ENCODE measurements at regions not wholly inside any gene's neighbourhood (a gene's known extent, or its start where the extent isn't known, plus 50 kb on each side); places are given as distances from the start of the nearest gene placed in this dataset.

DNA sequence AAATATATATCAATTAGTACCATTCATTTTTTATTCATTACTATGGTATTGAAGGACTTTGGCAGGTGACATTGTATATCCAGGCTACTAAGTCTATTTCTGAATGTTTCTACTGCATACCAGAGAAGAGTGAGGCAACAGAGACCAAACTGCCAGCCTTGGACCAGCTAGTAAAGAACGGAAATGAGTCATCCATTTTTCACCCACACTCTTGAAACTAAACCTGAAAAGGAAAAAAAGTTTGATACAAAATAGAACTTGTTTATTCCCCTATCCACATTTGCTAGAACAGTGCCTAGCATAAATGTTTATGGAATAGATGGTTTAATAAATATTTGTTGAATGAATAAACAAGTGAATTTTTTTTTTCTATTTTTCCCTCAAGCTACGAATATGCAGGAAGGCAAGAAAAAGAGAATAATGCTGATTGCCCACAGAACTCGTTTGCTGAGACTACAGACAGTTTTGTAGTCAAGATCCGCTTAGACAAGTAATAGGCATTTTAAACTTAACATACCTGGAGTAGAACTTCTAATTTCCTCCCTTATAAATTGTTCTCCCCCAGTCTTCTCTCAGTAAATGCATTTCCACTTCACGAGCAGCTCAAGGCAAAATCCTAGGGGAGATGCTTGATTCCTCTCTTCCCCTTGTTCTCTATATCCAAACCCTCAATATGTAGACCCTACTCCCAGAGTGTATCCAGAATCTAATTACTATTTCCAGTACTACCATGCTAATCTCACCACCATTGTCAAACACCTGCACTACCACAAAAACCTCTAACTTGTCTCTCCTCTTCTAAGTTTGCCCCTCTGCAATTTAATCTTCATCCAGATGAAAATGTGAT is 146.2 kb upstream of the RASA1 start:
- Histone ChIP-seq H3K4me2 (ENCODE audit: low read depth, low read length, poor library complexity, severe bottlenecking) (no peak overlapping the region), H3K9ac (ENCODE audit: low read length) (no peak overlapping the region), H3K4me3 (ENCODE audit: low read length) (no peak overlapping the region)

DNA sequence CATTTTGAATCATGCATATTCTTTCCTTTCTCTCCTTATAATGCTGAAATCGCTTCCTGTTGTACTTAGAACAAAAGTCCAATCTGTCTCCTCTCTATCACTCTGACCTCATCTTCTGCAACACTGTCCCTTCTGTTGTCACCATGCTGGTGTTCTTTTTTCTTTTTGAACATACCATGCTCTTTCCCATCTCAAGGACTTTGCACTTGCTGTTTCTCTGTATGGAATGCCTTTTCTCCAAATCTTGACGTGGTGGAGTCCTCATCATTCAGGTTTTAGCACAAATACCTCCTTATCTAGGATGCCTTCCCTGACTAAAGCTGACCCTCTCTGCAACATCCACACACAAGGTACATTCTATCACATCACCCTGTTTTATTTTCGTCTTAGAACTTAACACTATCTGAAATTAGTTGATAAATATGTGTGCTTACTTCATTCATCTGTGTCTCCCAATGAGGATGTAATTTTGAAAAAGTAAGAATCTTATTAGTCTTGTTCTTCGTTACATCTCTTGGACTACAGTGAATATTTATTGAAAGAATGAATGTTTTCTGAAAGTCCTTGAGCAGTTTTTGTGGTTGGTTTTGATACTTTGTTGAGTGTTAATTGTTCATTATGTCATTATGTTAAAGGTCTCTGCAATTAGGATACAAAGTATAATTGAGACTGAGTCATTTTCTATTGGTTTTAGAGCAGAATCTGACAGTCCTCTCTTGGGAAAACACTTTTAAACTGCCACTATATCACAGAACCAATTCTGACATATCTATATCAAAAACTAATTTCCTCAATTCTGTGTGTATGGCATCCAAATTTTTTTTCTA is 145.3 kb upstream of the RASA1 start:
- Histone ChIP-seq H3K9me2 (replicated peaks; ENCODE audit: insufficient read depth, low read length) (no peaks in the 10 kb centered on the region), H3K4me3 (ENCODE audit: low read length) (no peak overlapping the region), H3K4me1 (ENCODE audit: low read length) (no peaks in the 10 kb centered on the region), H4K20me1 (ENCODE audit: insufficient read depth, low read depth, low read length) (no peaks in the 10 kb centered on the region), H3K27ac (ENCODE audit: low read length) (no peak overlapping the region), H3K9me3 (ENCODE audit: low read length) (no peaks in the 10 kb centered on the region), H2AFZ (ENCODE audit: low read length) (no peak overlapping the region), H3K4me2 (ENCODE audit: low read depth, low read length, poor library complexity, severe bottlenecking) (no peak overlapping the region), H3K9ac (ENCODE audit: low read length) (no peak overlapping the region), H3K36me3 (ENCODE audit: insufficient read depth, low read length) (no peaks in the 10 kb centered on the region), H3K27me3 (ENCODE audit: low read length) (0 out of 2 replicates have a peak, but pooled peaks cover 2% of the 10 kb centered on the region), H3K79me2 (ENCODE audit: low read length) (no peaks in the 10 kb centered on the region)
- no peak for DNase-seq

More for the DNA sequence above, 146.2 kb upstream of the RASA1 start:
- Histone ChIP-seq H3K4me1 (ENCODE audit: low read length) (no peaks in the 10 kb centered on the region), H3K36me3 (ENCODE audit: insufficient read depth, low read length) (no peaks in the 10 kb centered on the region), H3K27me3 (ENCODE audit: low read length) (0 out of 2 replicates have a peak, but pooled peaks cover 2% of the 10 kb centered on the region), H4K20me1 (ENCODE audit: insufficient read depth, low read depth, low read length) (no peaks in the 10 kb centered on the region), H3K9me3 (ENCODE audit: low read length) (no peaks in the 10 kb centered on the region), H3K9me2 (replicated peaks; ENCODE audit: insufficient read depth, low read length) (no peaks in the 10 kb centered on the region), H2AFZ (ENCODE audit: low read length) (no peak overlapping the region), H3K27ac (ENCODE audit: low read length) (no peak overlapping the region), H3K79me2 (ENCODE audit: low read length) (no peaks in the 10 kb centered on the region)
- no peak for DNase-seq

DNA sequence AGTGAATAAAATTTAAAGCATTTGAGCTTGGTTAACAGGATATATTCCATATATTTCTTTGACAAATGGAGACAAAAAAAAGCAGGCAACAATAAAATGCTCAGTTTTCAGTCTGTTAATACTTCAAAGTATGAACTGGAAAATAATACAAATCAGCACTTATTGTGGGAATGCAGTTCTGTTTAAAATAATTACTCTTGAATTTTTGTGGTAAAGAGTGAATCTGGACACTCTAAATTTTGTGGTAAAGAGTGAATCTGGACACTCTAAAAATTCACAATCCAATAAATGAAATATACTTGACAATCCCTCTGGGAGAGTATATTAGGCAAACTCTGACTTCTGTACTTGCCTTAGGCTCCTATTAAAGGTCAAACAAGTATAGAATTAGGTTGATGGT is 141.9 kb upstream of the RASA1 start:
- Histone ChIP-seq H3K27me3 (ENCODE audit: low read length) (0 out of 2 replicates have a peak, but pooled peaks cover 2% of the 10 kb centered on the region), H2AFZ (ENCODE audit: low read length) (no peak overlapping the region), H3K27ac (ENCODE audit: low read length) (no peak overlapping the region), H3K9ac (ENCODE audit: low read length) (no peak overlapping the region), H3K4me3 (ENCODE audit: low read length) (no peak overlapping the region), H3K9me2 (replicated peaks; ENCODE audit: insufficient read depth, low read length) (no peaks in the 10 kb centered on the region), H3K9me3 (ENCODE audit: low read length) (no peaks in the 10 kb centered on the region), H3K4me1 (ENCODE audit: low read length) (no peaks in the 10 kb centered on the region), H3K4me2 (ENCODE audit: low read depth, low read length, poor library complexity, severe bottlenecking) (no peak overlapping the region), H3K79me2 (ENCODE audit: low read length) (no peaks in the 10 kb centered on the region), H3K36me3 (ENCODE audit: insufficient read depth, low read length) (no peaks in the 10 kb centered on the region), H4K20me1 (ENCODE audit: insufficient read depth, low read depth, low read length) (no peaks in the 10 kb centered on the region)
- no peak for DNase-seq

DNA sequence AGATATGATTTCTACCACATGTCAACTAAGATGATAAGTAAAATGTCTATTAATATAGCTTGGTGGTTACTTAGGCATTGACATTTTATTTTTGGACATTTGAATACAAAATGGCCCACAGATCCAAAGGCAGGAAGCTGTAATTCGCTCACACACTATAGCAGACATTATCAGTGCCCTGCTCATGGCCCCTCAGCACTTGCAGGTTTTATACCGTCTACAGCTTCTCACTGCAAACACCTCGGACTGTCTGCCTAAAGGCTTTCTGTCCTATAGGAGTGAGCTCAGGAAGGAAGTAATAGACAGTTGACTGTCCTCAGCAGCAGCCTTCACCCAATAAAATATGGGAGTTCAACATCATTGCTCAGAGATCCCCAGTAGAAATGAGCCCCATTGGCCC is 140.8 kb upstream of the RASA1 start:
- no peaks in the 10 kb centered on the region for H3K9me3 ChIP-seq (ENCODE audit: low read length)
- H3K27ac ChIP-seq (ENCODE audit: low read length) = no peak overlapping the region
- no peak for DNase-seq
- no peak overlapping the region for H2AFZ ChIP-seq (ENCODE audit: low read length)
- H3K79me2 ChIP-seq (ENCODE audit: low read length) = no peaks in the 10 kb centered on the region
- H3K36me3 ChIP-seq (ENCODE audit: insufficient read depth, low read length) = no peaks in the 10 kb centered on the region
- H3K9ac ChIP-seq (ENCODE audit: low read length) = no peak overlapping the region
- H3K4me1 ChIP-seq (ENCODE audit: low read length) = no peaks in the 10 kb centered on the region
- H4K20me1 ChIP-seq (ENCODE audit: insufficient read depth, low read depth, low read length) = no peaks in the 10 kb centered on the region
- H3K4me3 ChIP-seq (ENCODE audit: low read length) = no peak overlapping the region
- H3K9me2 ChIP-seq (replicated peaks; ENCODE audit: insufficient read depth, low read length) = no peaks in the 10 kb centered on the region
- no peak overlapping the region for H3K4me2 ChIP-seq (ENCODE audit: low read depth, low read length, poor library complexity, severe bottlenecking)
- 0 out of 2 replicates have a peak, but pooled peaks cover 2% of the 10 kb centered on the region for H3K27me3 ChIP-seq (ENCODE audit: low read length)

DNA sequence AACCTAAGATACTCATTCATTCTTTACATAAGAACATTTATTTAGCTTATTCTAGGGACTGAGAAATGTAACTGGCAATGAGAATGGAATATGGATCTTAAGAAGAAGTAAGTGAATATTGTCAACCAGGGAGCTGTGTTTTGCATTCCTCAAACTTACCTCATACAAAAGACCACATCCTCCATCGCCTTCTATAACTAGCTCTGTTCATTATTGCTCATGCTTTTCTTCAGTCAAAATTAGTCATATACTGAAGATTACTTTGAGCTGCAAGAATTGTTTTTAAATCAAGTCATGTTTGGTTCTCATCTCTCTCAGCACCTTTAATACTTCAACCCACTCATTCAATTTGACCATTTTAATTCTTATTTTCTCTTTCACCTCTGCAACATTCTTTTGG is 140.3 kb upstream of the RASA1 start:
- Histone ChIP-seq H3K27me3 (ENCODE audit: low read length) (0 out of 2 replicates have a peak, but pooled peaks cover 2% of the 10 kb centered on the region), H2AFZ (ENCODE audit: low read length) (no peak overlapping the region), H3K27ac (ENCODE audit: low read length) (no peak overlapping the region), H3K36me3 (ENCODE audit: insufficient read depth, low read length) (no peaks in the 10 kb centered on the region), H3K9me2 (replicated peaks; ENCODE audit: insufficient read depth, low read length) (no peaks in the 10 kb centered on the region), H3K4me1 (ENCODE audit: low read length) (no peaks in the 10 kb centered on the region), H3K9ac (ENCODE audit: low read length) (no peak overlapping the region), H3K4me3 (ENCODE audit: low read length) (no peak overlapping the region), H3K79me2 (ENCODE audit: low read length) (no peaks in the 10 kb centered on the region), H4K20me1 (ENCODE audit: insufficient read depth, low read depth, low read length) (no peaks in the 10 kb centered on the region), H3K9me3 (ENCODE audit: low read length) (no peaks in the 10 kb centered on the region), H3K4me2 (ENCODE audit: low read depth, low read length, poor library complexity, severe bottlenecking) (no peak overlapping the region)
- DNase-seq = no peak

DNA sequence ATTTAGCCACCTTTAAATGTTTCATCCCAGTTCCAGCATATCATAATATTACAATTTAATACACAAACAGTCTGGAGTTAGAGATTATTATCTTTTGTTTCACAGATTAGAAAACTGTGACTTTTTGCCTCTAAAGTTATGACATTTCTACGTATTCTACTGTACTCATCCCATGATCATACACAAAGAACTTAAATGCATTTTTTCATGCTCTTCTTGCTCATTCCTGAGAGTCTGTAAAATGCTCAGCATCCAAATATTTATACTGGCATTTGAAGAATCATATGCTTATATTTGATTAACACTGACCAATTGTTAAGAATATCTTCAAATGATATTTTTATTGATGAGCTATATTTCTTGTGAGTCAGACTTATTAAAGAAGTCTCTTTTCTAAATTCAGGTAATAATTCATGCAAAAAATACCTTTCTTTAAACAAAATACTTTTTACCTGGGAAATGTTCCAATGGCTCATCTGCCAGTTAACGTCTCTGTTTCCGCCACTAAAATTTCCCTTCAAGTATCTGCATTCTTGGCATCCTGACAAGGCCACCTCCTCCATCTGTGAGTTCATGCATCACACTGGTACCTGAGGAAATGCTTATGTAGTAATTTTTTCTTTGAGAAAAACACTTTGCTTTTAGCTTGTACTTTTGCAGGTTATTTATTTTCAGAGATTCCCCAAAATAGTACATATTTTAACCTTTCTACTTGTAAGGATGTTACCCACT is 139.6 kb upstream of the RASA1 start:
- DNase-seq = no peak
- no peak overlapping the region for H2AFZ ChIP-seq (ENCODE audit: low read length)

DNA sequence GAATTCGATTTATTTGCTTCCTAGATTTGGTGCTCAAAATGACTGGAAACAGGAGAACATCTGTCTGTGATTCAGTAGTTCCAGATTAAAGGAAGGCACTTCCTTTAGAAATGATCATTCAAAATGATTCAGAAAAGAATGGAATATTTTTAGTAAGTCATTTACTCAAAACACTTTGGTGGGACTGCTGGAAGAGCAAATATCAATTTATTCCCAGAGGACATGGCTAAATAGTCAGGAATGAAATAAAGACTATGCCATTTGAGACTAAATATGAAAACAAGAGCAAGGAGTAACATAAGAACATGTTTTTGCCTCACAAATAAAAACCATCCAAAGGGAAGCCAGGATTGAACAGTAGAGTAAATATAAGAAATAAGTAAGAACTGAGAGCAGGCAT is 138.6 kb upstream of the RASA1 start:
- Histone ChIP-seq H3K9me2 (replicated peaks; ENCODE audit: insufficient read depth, low read length) (no peaks in the 10 kb centered on the region), H3K9me3 (ENCODE audit: low read length) (no peaks in the 10 kb centered on the region), H3K27me3 (ENCODE audit: low read length) (no peaks in the 10 kb centered on the region), H3K4me2 (ENCODE audit: low read depth, low read length, poor library complexity, severe bottlenecking) (no peak overlapping the region), H3K79me2 (ENCODE audit: low read length) (no peaks in the 10 kb centered on the region), H3K9ac (ENCODE audit: low read length) (no peak overlapping the region), H2AFZ (ENCODE audit: low read length) (no peak overlapping the region), H4K20me1 (ENCODE audit: insufficient read depth, low read depth, low read length) (no peaks in the 10 kb centered on the region), H3K27ac (ENCODE audit: low read length) (no peak overlapping the region), H3K4me1 (ENCODE audit: low read length) (no peaks in the 10 kb centered on the region), H3K36me3 (ENCODE audit: insufficient read depth, low read length) (no peaks in the 10 kb centered on the region), H3K4me3 (ENCODE audit: low read length) (no peak overlapping the region)
- no peak for DNase-seq

More for the DNA sequence above, 139.6 kb upstream of the RASA1 start:
- no peaks in the 10 kb centered on the region for H3K4me1 ChIP-seq (ENCODE audit: low read length)
- H3K9me2 ChIP-seq (replicated peaks; ENCODE audit: insufficient read depth, low read length) = no peaks in the 10 kb centered on the region
- H3K4me3 ChIP-seq (ENCODE audit: low read length) = no peak overlapping the region
- no peaks in the 10 kb centered on the region for H3K79me2 ChIP-seq (ENCODE audit: low read length)
- no peaks in the 10 kb centered on the region for H3K9me3 ChIP-seq (ENCODE audit: low read length)
- H3K27me3 ChIP-seq (ENCODE audit: low read length) = 0 out of 2 replicates have a peak, but pooled peaks cover 2% of the 10 kb centered on the region
- no peak overlapping the region for H3K9ac ChIP-seq (ENCODE audit: low read length)
- no peak overlapping the region for H3K4me2 ChIP-seq (ENCODE audit: low read depth, low read length, poor library complexity, severe bottlenecking)
- H3K36me3 ChIP-seq (ENCODE audit: insufficient read depth, low read length) = no peaks in the 10 kb centered on the region
- no peak overlapping the region for H3K27ac ChIP-seq (ENCODE audit: low read length)
- H4K20me1 ChIP-seq (ENCODE audit: insufficient read depth, low read depth, low read length) = no peaks in the 10 kb centered on the region

DNA sequence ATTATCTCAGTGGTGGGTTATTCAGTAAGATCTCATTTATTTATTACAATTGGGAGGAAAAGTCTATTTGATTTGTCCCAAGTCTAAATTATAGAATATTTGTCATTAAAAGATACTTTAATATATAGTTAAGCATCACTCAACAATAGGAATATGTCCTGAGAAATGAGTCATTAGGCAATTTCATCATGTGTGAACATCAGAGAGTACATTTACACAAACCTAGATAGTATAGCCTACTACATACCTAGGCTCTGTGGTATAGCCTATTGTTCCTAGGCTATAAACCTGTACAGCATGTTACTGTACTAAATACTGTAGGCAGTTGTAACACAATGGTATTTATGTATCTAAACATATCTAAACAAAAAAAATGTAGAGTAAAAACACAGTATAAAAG is 135.0 kb upstream of the RASA1 start:
- no peaks in the 10 kb centered on the region for H4K20me1 ChIP-seq (ENCODE audit: insufficient read depth, low read depth, low read length)
- DNase-seq = no peak
- H2AFZ ChIP-seq (ENCODE audit: low read length) = no peak overlapping the region

More for the DNA sequence above, 135.0 kb upstream of the RASA1 start:
- no peaks in the 10 kb centered on the region for H3K27me3 ChIP-seq (ENCODE audit: low read length)
- no peak overlapping the region for H3K4me2 ChIP-seq (ENCODE audit: low read depth, low read length, poor library complexity, severe bottlenecking)
- no peaks in the 10 kb centered on the region for H3K9me3 ChIP-seq (ENCODE audit: low read length)
- H3K9me2 ChIP-seq (replicated peaks; ENCODE audit: insufficient read depth, low read length) = no peaks in the 10 kb centered on the region
- H3K4me3 ChIP-seq (ENCODE audit: low read length) = no peak overlapping the region
- H3K79me2 ChIP-seq (ENCODE audit: low read length) = no peaks in the 10 kb centered on the region
- no peaks in the 10 kb centered on the region for H3K36me3 ChIP-seq (ENCODE audit: insufficient read depth, low read length)
- H3K9ac ChIP-seq (ENCODE audit: low read length) = no peak overlapping the region
- H3K4me1 ChIP-seq (ENCODE audit: low read length) = no peaks in the 10 kb centered on the region
- no peak overlapping the region for H3K27ac ChIP-seq (ENCODE audit: low read length)

Measured in Karpas-422 (cell line).